ENCODE measurements at regions not wholly inside any gene's neighbourhood (a gene's known extent, or its start where the extent isn't known, plus 50 kb on each side); places are given as distances from the start of the nearest gene placed in this dataset.

DNA sequence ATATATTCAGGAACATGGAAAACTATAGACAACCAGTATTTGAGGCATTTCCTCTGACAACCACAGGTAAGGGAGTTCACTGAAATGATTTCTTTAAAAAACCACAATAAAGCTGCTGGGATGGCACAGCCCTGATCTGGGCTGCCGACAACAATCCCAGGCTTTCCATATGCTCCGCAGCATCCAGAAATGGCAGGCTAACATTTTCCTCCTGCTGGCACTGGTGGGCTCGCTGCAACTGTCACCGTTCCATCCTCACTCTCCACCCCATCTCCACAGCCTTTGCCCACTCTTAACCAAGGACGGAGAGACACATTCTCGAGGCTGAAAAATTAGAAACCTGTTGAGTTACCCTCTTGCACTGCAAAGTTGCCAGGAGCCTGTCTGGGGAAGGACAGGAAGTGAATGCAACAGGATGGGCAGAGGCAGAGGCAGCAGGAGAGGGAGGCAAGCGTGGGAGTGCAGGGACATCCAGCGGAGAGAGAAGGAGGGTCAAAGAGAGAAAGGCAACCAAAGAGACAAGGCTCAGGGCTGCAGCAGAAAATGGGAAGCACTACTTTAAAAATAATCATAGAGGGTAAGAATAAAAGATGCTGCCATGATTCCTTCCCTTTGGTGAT lies 79.0 kb upstream of the ARRDC4 start:
- no peak for DNase-seq

DNA sequence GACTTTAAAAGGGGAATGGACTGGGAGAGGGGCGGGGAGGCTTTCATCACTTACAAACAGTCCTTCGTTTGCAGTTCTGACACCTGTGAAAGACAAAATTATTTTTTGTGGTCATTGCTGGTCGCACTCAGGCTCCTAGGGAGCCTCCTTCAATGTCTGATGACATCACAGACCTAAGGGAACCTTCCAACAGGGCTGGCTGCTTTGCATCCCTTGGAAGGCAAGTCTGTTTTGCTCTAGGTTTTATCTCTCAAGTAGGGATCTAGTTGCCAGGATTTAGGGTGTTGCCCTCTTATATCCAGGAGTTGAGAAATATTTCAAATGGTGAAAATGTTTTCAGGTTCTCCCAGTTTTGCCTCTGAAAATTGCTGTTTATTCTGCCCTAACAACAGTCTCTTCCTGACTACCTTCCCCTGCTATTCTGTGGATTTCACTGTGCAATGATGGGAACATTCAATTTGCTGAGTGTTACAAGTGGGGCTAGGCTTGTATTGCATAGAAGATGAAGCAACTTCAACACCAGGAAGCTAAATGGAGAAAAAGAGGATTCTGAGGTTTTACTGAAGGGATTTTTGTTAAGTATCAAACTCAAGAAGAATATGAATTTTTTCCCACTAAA lies 75.9 kb upstream of the ARRDC4 start:
- DNase-seq: no peak

DNA sequence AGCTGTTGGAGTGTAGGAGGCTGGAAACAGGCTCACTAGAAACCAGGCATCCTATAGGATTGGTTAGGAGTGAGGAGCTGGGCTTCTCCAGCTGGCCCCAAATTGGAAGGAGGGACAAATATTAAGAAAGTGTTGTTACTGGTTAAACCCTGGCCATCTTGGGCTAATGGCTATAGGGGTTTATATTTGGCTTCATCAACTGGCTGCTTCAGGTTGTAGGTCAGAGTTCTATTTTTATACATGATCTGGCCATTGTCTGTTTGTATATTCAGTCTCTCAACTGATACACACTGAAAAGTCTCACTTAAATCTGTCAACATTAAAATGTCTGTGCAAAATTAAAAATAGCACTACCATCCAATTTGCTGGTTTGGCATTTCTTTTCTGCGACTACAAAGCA lies 70.2 kb upstream of the ARRDC4 start:
- no peak for DNase-seq

DNA sequence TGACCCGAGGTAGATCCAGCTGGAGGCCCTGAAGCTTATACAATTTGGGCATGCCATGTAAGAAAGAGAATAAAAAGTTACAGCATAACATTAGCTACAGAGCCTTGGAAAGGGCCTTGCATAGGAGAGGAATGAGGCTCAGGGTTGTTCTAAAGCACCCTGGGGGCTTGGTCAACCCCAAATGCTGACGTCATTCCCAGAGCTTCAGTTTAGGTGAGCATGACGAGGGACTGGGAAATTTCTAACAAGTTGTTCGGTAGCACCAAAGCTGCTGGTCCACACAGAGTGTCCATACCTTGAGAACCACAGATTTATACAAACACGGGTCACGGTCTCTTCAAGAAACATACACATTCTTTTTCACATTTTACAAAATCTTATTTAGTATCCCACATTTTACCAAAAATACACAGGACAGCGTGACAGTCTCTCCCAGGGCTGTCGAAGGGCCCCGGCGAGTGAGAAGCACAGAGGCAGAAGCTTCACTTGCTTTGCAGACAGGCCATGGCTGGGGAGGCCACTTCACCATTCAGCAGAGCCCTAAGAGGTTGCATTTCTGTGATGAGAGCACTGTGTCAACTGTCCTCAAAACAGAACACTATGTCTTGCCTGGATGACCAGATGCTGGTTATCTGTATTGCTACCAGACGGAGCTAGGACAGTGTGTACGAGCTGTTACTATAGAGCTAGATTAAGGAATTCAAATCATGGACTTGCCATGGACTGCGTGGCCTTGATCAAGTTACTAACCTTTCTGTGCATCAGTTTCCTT lies 68.2 kb upstream of the ARRDC4 start:
- DNase-seq: no peak

DNA sequence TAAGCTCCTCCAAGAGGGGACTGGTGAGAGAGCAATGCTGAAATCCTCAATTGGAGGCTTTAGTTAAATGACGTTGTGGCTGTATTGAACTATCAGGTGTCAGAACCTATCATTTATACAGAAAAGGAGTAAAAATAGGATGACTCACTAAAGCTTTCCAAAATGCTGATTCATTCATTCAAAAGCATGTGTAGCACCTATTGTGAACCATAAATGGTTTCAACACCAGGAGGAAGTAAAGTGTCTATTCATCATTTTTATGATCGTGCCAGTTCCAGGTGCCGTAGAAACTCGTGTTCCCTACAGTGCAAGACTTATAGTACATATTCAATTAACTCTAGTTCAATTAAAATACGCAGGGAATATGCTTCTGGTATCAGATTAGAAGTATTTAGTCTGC lies 66.5 kb upstream of the ARRDC4 start:
- no peak for DNase-seq

DNA sequence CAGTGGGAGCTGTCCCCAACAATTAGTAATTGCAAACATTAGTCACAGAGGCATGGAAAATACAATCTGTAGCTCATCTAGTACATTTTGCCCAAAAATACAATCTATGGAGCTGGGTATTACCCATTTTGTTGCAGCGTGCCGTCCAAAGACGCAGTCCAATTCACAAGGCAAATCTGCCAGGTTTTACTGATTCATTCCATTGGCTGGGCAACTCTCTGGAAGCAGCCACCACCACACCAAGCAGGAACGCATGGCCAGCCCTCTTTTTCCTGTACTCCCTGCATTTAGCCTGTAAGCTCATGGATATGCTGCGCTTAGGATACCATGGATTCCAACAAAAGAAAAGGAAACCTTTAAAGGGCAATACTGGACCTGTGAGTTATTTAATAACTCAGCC lies 60.5 kb upstream of the ARRDC4 start:
- no peak for DNase-seq

DNA sequence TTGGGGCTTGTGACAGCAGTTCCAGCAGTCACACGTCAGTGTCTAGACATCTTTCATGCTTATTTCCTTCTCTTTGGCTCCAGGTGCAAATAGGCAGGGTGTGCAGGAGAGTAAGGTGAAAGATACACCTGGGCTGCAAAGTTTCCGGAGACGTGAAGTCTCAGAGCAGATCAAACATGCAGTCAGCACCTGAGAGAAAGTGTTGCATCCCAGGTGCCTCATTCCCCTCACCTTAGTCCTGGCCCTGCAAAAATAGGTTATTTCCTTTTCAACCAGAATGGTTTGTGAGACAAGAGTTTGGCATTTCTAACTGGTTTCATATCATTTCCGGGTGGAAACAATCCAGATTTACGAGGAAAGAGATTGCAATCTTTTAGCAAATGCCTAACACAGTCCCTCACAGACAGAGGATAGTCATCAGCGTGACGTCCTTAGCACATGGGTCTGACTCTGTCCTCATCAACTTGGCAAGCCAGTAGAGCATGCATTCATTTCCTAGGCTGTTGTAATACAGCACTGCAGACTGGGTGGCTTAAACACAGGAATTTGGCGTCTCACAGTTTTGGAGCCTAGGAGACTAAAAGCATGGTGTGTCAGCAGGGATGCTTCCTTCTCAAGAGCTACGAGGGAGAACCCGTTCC lies 58.2 kb upstream of the ARRDC4 start:
- no peak for DNase-seq

DNA sequence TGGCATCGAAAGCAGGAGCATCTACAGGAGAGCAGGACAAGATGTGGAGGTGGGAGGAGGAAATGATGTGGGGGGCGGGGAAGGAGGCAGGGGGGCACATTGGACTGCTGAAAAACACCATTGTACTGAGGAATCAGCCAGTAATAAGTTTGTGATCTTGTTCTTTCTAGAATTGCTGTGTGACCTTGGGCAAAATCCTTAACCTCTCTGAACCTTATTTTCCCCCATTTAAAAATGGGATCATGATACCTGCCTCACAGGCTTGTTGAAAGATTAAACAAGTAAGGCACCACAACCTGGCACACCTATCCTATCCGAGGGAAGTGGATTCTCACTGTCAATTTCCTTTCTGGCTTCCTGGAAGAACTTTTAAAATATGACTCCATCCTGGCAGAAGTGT lies 56.9 kb upstream of the ARRDC4 start:
- no peak for DNase-seq

DNA sequence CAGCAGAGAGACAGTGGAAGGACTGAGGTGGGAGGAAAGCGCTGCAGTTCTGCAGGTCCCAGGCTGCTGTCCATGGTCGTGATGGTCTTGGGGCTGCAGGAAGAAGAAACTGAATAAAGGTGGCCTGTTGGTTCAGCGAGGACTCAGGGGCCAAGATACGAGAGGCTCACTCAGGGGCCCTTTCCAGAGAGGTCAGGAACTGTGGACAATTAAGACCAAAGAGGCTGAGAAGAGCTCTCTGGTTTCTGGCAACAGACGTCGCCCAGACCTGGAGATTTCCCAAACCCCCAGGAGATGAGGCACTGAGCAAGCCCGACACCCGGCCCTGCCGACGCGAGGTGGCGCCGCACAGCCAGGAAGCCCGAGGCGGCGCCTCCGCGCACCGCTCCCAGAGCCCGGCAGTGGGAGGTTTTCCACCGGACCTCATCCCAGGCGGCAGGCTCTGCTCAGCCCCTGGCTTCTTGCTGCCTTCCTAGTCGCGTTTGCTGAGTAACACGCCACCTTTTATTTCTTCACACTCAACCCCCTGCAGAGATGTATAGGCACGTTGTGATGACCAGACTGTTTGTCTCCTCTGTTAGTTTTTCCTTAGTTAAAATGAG lies 56.4 kb upstream of the ARRDC4 start:
- DNase-seq: peak; percentile 63

DNA sequence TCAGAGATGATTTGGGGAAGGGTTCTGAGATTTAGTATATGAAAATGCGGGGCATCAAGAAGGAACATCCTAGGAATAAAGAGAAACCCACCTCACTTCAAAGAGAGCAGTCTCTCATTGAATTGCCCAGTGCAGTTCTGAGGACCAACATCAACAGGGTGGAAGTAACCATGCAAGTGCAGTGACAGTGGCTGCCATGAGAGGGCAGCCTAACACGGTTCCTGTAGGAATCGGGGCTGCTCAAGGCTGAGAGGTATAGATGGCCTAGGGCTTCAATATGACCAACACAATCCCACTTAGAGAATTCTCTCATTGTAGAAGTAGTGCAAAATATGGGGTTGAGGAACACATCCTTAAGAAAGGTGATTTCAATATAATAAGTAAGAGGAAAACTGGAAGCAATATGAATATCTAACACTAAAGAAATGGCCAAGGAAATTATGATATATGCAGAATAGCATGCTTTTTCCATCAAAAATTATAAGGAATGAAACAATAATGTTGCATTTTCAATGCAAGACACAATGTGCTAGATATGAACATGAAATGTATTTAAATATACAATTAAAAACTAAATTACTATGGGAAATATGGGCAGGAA lies 51.1 kb upstream of the ARRDC4 start:
- DNase-seq: peak; percentile 59

Measured in muscle of arm (tissue), 1 donor.